ENCODE measurements at regions not wholly inside any gene's neighbourhood (a gene's known extent, or its start where the extent isn't known, plus 50 kb on each side); places are given as distances from the start of the nearest gene placed in this dataset.

- Histone ChIP-seq H3K27me3 (ENCODE audit: insufficient read depth) (no peaks in the 10 kb centered on the region), H3K79me2 (ENCODE audit: insufficient read depth) (no peaks in the 10 kb centered on the region), H3K9ac (no peak overlapping the region), H3K9me2 (no peaks in the 10 kb centered on the region), H4K20me1 (ENCODE audit: insufficient read depth) (no peaks in the 10 kb centered on the region), H2AFZ (ENCODE audit: low read depth) (no peak overlapping the region), H3K9me3 (no peaks in the 10 kb centered on the region), H3K36me3 (replicated peaks in 1 of 2; ENCODE audit: control insufficient read depth in 1 of 2, insufficient read depth in 2 of 2, low read length in 1 of 2) (no peaks in the 10 kb centered on the region), H3K27ac (ENCODE audit: low read depth in 2 of 2, low read length in 1 of 2) (no peak overlapping the region), H3K4me3 (ENCODE audit: low read depth in 2 of 2, low read length in 1 of 2) (no peak overlapping the region), H3K4me1 (ENCODE audit: control insufficient read depth in 1 of 2, insufficient read depth in 2 of 2, low read depth in 1 of 2, low read length in 1 of 2) (no peaks in the 10 kb centered on the region), H3F3A (replicated peaks; ENCODE audit: insufficient read depth) (no peaks in the 10 kb centered on the region), H3K4me2 (no peak overlapping the region)
- ChIA-PET POLR2A (no interaction called here), CTCF (interaction anchor here (1.1 kb wide), 1 partner anchor 15 kb away, joined by 3 read pairs; no protein-coding TSS in a partner anchor)
- no peak for TF ChIP-seq RAD21 (IDR thresholded peaks at IDR 0.05; ENCODE audit: low read length)
- no peak for TF ChIP-seq FOXM1 (IDR thresholded peaks at IDR 0.05; ENCODE audit: low read depth)
- no peak for TF ChIP-seq MXI1 (IDR thresholded peaks at IDR 0.05; ENCODE audit: low read depth, low read length)
- no peak for TF ChIP-seq EZH2phosphoT487 (IDR thresholded peaks at IDR 0.05; ENCODE audit: borderline replicate concordance, low read depth)
- TF ChIP-seq RXRA (IDR thresholded peaks at IDR 0.05; ENCODE audit: borderline replicate concordance, low read depth), result no peak
- no peak for DNase-seq
These were observed 505.4 kb upstream of the CD180 start for GRCh38 chr5:67702008-67702407.

- H3K4me2 ChIP-seq, result no peak overlapping the region
- H3K9me2 ChIP-seq, result no peaks in the 10 kb centered on the region
- ChIA-PET CTCF (no interaction called here), POLR2A (no interaction called here)
- no peaks in the 10 kb centered on the region for H4K20me1 ChIP-seq (ENCODE audit: insufficient read depth)
- no peak overlapping the region for H3K4me3 ChIP-seq (ENCODE audit: low read depth in 2 of 2, low read length in 1 of 2)
- no peak overlapping the region for H3K27ac ChIP-seq (ENCODE audit: low read depth in 2 of 2, low read length in 1 of 2)
- no peaks in the 10 kb centered on the region for H3K9me3 ChIP-seq
- H3K4me1 ChIP-seq (ENCODE audit: control insufficient read depth in 1 of 2, insufficient read depth in 2 of 2, low read depth in 1 of 2, low read length in 1 of 2), result no peaks in the 10 kb centered on the region
- no peaks in the 10 kb centered on the region for H3K36me3 ChIP-seq (replicated peaks in 1 of 2; ENCODE audit: control insufficient read depth in 1 of 2, insufficient read depth in 2 of 2, low read length in 1 of 2)
- no peak overlapping the region for H2AFZ ChIP-seq (ENCODE audit: low read depth)
- no peaks in the 10 kb centered on the region for H3K79me2 ChIP-seq (ENCODE audit: insufficient read depth)
- H3F3A ChIP-seq (replicated peaks; ENCODE audit: insufficient read depth), result no peaks in the 10 kb centered on the region
- no peaks in the 10 kb centered on the region for H3K27me3 ChIP-seq (ENCODE audit: insufficient read depth)
- TF ChIP-seq YY1 (IDR thresholded peaks at IDR 0.05; ENCODE audit: low read depth) (no peak), SMC3 (IDR thresholded peaks at IDR 0.05; ENCODE audit: low read depth, low read length) (no peak), MAX (IDR thresholded peaks at IDR 0.05; ENCODE audit: low read depth) (no peak), TAF1 (IDR thresholded peaks at IDR 0.05; ENCODE audit: borderline replicate concordance, low read depth, low read length) (no peak), RXRA (IDR thresholded peaks at IDR 0.05; ENCODE audit: borderline replicate concordance, low read depth) (no peak), FOSL2 (IDR thresholded peaks at IDR 0.05; ENCODE audit: borderline replicate concordance, low read depth) (no peak), NFIC (IDR thresholded peaks at IDR 0.05; ENCODE audit: borderline replicate concordance) (no peak), REST (IDR thresholded peaks at IDR 0.05; ENCODE audit: low read depth, low read length) (no peak), FOXJ3 (CRISPR knock-in tag; IDR thresholded peaks at IDR 0.05) (no peak), IRF3 (IDR thresholded peaks at IDR 0.05; ENCODE audit: low read depth, low read length) (no peak), EZH2phosphoT487 (IDR thresholded peaks at IDR 0.05; ENCODE audit: borderline replicate concordance, low read depth) (no peak), ELF1 (IDR thresholded peaks at IDR 0.05) (no peak), TEAD4 (IDR thresholded peaks at IDR 0.05; ENCODE audit: borderline replicate concordance, insufficient read depth) (no peak), GABPA (IDR thresholded peaks at IDR 0.05; ENCODE audit: low read depth) (no peak), USF1 (IDR thresholded peaks at IDR 0.05; ENCODE audit: borderline replicate concordance, low read depth) (no peak), PBX3 (IDR thresholded peaks at IDR 0.05) (no peak), SIN3A (IDR thresholded peaks at IDR 0.05; ENCODE audit: borderline replicate concordance, low read depth, low read length) (no peak), RAD21 (IDR thresholded peaks at IDR 0.05; ENCODE audit: low read length) (no peak), JUND (IDR thresholded peaks at IDR 0.05) (no peak)
- DNase-seq, result no peak
- no peak overlapping the region for H3K9ac ChIP-seq
These were observed 503.0 kb upstream of the CD180 start for GRCh38 chr5:67699560-67699959.
